H1 (cell line): ENCODE measurements at regions not wholly inside any gene's neighbourhood (a gene's known extent, or its start where the extent isn't known, plus 50 kb on each side); places are given as distances from the start of the nearest gene placed in this dataset.

Experiments
- CHD2 ChIP-seq: IDR thresholded peaks from 2 replicates; pipeline ENCODE4 v1.6.1; 2012; ENCODE audit warnings: low read length, improper control_type of control experiment
- EZH2 ChIP-seq: fragments of 200-600 bp; sonication (generic); IDR thresholded peaks from 2 replicates; pipeline ENCODE4 v1.7.1; 2012; ENCODE audit warnings: low read depth, mild to moderate bottlenecking, moderate library complexity, low read length, inconsistent platforms; ENCODE audit not compliant: severe bottlenecking
- JUN ChIP-seq: IDR thresholded peaks from 2 replicates; pipeline ENCODE4 v1.6.1; 2011; ENCODE audit warnings: low read depth, mild to moderate bottlenecking, improper control_type of control experiment, low read length
- POLR2A ChIP-seq, 2 experiments: IDR thresholded peaks; 1 replicate in 1 of 2; 2 replicates in 1 of 2; pipeline ENCODE4 v1.6.1; 2011; ENCODE audit warnings: low read depth in 2 of 2, low read length in 2 of 2, mild to moderate bottlenecking in 2 of 2; ENCODE audit errors: control extremely low read depth in 1 of 2
- POU5F1 ChIP-seq: IDR thresholded peaks from 2 replicates; pipeline ENCODE4 v1.6.1; 2011; ENCODE audit warnings: low read depth, mild to moderate bottlenecking, low read length, moderate library complexity

DNA sequence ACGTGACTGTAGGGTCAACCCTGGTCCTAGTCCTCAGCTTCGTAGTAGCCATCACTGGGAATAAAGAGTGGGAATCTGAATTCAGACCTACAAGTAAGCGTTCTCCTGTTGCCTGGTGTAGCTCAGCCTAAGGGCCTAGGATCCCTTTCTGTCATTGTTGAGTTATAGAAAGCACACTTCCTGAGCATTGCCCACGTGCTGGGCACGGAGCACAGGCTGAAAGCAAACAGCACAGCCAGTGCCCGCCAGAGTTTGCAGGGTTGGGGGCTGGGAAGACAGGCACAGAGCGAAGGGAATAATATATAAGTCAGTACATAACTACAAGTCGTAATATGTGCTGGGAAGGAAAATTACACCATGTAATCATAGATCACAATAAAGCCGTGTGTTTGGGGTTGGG is 166.3 kb downstream of the TBXT start (continued):
- no peak for TF ChIP-seq CHD2
- TF ChIP-seq EZH2 = no peak
- TF ChIP-seq POU5F1 = no peak
- no peak for TF ChIP-seq POLR2A (IDR thresholded peaks at IDR 0.05; ENCODE audit: control extremely low read depth in 1 of 2, low read depth in 2 of 2, low read length in 2 of 2)
- no peak for TF ChIP-seq JUN
